Fibroblast of lung (primary cell): ENCODE measurements at regions not wholly inside any gene's neighbourhood (a gene's known extent, or its start where the extent isn't known, plus 50 kb on each side); places are given as distances from the start of the nearest gene placed in this dataset.

Source experiments
- DNase-seq, 2 donors: peaks; one replicate each; pipeline versions ENCODE4 v3.0.0 to v3.0.0-alpha.2; 2010; ENCODE audit warnings: low read depth in 2 of 2
- H2AFZ ChIP-seq: 2 replicates; pipeline ENCODE4 v1.5.1; 2012; ENCODE audit warnings: low read length, control low read depth, inconsistent platforms
- H3K27ac ChIP-seq: 2 replicates; pipeline ENCODE4 v1.5.1; 2011; ENCODE audit warnings: low read length, control low read depth; ENCODE audit not compliant: insufficient read depth
- H3K27me3 ChIP-seq: 2 replicates; pipeline ENCODE4 v1.5.1; 2011; ENCODE audit warnings: mild to moderate bottlenecking, low read length; ENCODE audit not compliant: control insufficient read depth, insufficient read depth
- H3K36me3 ChIP-seq: 2 replicates; pipeline ENCODE4 v1.5.1; 2011; ENCODE audit warnings: low read length; ENCODE audit not compliant: control insufficient read depth, insufficient read depth
- H3K4me1 ChIP-seq: 2 replicates; pipeline ENCODE4 v1.5.1; 2011; ENCODE audit warnings: low read length; ENCODE audit not compliant: control insufficient read depth, insufficient read depth; ENCODE audit errors: extremely low read depth
- H3K4me2 ChIP-seq: 2 replicates; pipeline ENCODE4 v1.5.1; 2011; ENCODE audit warnings: low read length, control low read depth; ENCODE audit not compliant: insufficient read depth; ENCODE audit errors: extremely low read depth
- H3K4me3 ChIP-seq, 4 experiments: fragments of 200-600 bp in 1 of 4; sonication (generic) in 1 of 4; replicated peaks in 1 of 4; 2 replicates each; pipeline ENCODE4 v1.5.1; 2011 to 2016; ENCODE audit warnings: low read length in 4 of 4, low read depth in 3 of 4, mild to moderate bottlenecking in 3 of 4, control low read depth in 2 of 4, inconsistent platforms in 1 of 4, mixed read lengths in 1 of 4; ENCODE audit not compliant: insufficient read depth in 1 of 4; ENCODE audit errors: control extremely low read depth in 1 of 4
- H3K79me2 ChIP-seq: 2 replicates; pipeline ENCODE4 v1.5.1; 2012; ENCODE audit warnings: mild to moderate bottlenecking, low read length, inconsistent platforms; ENCODE audit not compliant: control insufficient read depth, insufficient read depth
- H3K9ac ChIP-seq: 2 replicates; pipeline ENCODE4 v1.5.1; 2011; ENCODE audit warnings: mild to moderate bottlenecking, low read length, control low read depth; ENCODE audit not compliant: insufficient read depth
- H3K9me3 ChIP-seq: 2 replicates; pipeline ENCODE4 v1.5.1; 2012; ENCODE audit warnings: low read depth, low read length; ENCODE audit not compliant: control insufficient read depth, insufficient read depth
- H4K20me1 ChIP-seq: 2 replicates; pipeline ENCODE4 v1.5.1; 2011; ENCODE audit warnings: low read length; ENCODE audit not compliant: control insufficient read depth, insufficient read depth; ENCODE audit errors: extremely low read depth
- EZH2 ChIP-seq: IDR thresholded peaks from 2 replicates; pipeline ENCODE4 v1.5.1; 2012; ENCODE audit warnings: low read length, control low read depth, mild to moderate bottlenecking; ENCODE audit errors: missing control alignments
- TF ChIP-seq, protein P1 (sequence below), 2 donors: IDR thresholded peaks in 1 of 2; conservative IDR thresholded peaks in 1 of 2; 1 replicate in 1 of 2; 2 replicates in 1 of 2; pipeline ENCODE4 v1.5.1; 2011 to 2012; ENCODE audit warnings: low read length in 2 of 2, control low read depth in 1 of 2, inconsistent platforms in 1 of 2, low read depth in 1 of 2, mild to moderate bottlenecking in 1 of 2

DNA sequence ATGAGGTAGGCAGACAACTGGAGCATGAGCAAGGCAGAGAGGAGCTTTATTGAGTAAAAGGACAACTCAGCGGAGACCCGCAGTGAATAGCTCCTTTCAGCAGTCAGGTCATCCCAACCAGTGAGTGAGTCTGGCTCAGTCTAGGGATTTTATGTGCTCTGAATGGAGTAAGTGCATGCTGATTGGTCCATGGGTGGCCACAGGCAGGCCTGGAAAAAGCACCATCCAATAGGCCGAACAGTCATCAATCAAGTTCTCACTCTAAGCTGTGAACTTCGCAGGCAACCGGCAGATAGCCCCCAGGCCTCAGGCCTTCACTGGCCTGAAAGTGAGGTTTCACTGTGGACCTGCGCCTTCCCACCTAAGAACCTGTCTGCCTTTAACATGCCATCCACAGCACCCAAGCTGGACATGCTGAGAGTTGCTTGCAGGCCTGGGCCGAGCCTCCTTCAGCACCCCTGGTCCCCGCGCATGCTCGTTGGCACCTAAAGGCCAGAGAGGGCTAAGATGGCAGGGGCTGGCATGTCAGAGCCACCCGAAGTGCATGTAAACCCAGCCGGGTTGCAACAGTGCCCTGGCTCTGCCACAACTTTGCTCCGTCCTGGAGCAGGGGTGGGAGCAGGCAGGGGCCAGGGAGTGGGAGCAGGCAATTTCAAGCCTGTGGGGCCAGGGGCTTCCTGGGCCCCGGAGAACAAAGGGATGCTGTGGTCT, 698.7 kb downstream of the SLITRK1 start:
- Histone ChIP-seq H3K9me3 (no peaks in the 10 kb centered on the region), H3K79me2 (no peaks in the 10 kb centered on the region), H3K27ac (no peak overlapping the region), H3K4me2 (no peak overlapping the region), H3K27me3 (no peaks in the 10 kb centered on the region), H3K4me1 (no peaks in the 10 kb centered on the region), H2AFZ (no peak overlapping the region), H3K4me3 (no peak overlapping the region), H4K20me1 (no peaks in the 10 kb centered on the region), H3K36me3 (no peaks in the 10 kb centered on the region), H3K9ac (no peak overlapping the region)
- TF ChIP-seq EZH2: no peak
- TF ChIP-seq, protein P1, sequence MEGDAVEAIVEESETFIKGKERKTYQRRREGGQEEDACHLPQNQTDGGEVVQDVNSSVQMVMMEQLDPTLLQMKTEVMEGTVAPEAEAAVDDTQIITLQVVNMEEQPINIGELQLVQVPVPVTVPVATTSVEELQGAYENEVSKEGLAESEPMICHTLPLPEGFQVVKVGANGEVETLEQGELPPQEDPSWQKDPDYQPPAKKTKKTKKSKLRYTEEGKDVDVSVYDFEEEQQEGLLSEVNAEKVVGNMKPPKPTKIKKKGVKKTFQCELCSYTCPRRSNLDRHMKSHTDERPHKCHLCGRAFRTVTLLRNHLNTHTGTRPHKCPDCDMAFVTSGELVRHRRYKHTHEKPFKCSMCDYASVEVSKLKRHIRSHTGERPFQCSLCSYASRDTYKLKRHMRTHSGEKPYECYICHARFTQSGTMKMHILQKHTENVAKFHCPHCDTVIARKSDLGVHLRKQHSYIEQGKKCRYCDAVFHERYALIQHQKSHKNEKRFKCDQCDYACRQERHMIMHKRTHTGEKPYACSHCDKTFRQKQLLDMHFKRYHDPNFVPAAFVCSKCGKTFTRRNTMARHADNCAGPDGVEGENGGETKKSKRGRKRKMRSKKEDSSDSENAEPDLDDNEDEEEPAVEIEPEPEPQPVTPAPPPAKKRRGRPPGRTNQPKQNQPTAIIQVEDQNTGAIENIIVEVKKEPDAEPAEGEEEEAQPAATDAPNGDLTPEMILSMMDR (conservative IDR thresholded peaks at IDR 0.05 in 1 of 2, IDR thresholded peaks at IDR 0.05 in 1 of 2; ENCODE audit: low read depth in 1 of 2, low read length in 2 of 2): no peak
- DNase-seq: no peak

DNA sequence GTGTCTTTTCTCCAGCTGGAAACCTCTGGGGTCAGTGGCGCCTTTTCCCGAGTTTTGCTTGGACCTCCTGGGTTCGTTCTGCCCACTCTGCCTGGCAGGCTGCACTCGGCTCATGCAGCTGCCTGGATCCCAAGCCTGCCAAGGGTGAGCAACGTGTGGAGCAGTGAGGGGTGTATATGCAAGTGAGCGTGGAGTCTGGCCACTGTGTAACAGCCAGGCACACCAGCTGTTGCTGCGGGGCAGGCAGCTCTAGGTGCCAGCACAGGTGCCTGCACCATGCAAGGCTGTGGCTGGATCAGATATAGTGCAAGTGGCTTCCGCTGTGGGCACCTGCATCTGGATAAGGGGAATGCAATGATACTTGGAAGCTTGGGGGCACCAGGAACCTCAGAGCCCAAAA, 699.4 kb downstream of the SLITRK1 start:
- H3K4me2 ChIP-seq: no peak overlapping the region
- H2AFZ ChIP-seq: no peak overlapping the region
- no peaks in the 10 kb centered on the region for H3K36me3 ChIP-seq
- H3K9ac ChIP-seq: no peak overlapping the region
- no peak overlapping the region for H3K4me3 ChIP-seq
- H3K27me3 ChIP-seq: no peaks in the 10 kb centered on the region
- no peak for TF ChIP-seq EZH2
- TF ChIP-seq, protein P1 (conservative IDR thresholded peaks at IDR 0.05 in 1 of 2, IDR thresholded peaks at IDR 0.05 in 1 of 2; ENCODE audit: low read depth in 1 of 2, low read length in 2 of 2): no peak
- no peaks in the 10 kb centered on the region for H3K79me2 ChIP-seq
- DNase-seq: no peak
- H4K20me1 ChIP-seq: no peaks in the 10 kb centered on the region
- no peaks in the 10 kb centered on the region for H3K4me1 ChIP-seq
- H3K9me3 ChIP-seq: no peaks in the 10 kb centered on the region
- H3K27ac ChIP-seq: no peak overlapping the region

DNA sequence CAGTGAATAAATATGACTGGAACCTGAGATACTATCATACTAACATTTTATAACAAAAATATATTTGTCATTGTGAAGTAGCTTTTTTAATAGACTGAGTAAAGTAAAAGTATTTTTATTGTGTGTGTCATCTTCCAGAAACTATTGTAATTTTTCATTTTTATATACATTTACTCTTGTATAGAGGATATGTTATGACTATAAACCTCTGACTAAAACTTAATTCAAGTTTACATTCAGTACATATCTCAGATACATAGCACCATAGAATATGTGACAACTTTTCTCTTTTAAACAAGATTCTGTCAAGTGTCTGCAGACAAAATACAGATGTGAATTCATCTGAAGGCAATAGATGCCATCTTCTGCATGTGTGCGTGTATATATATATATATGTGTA, 704.3 kb downstream of the SLITRK1 start:
- no peak overlapping the region for H2AFZ ChIP-seq
- H3K79me2 ChIP-seq: no peaks in the 10 kb centered on the region
- H3K4me1 ChIP-seq: no peaks in the 10 kb centered on the region
- H3K36me3 ChIP-seq: no peaks in the 10 kb centered on the region
- no peaks in the 10 kb centered on the region for H4K20me1 ChIP-seq
- H3K27ac ChIP-seq: no peak overlapping the region
- no peak for DNase-seq
- no peaks in the 10 kb centered on the region for H3K27me3 ChIP-seq
- H3K4me2 ChIP-seq: no peak overlapping the region
- no peak overlapping the region for H3K4me3 ChIP-seq
- TF ChIP-seq EZH2: no peak
- TF ChIP-seq, protein P1 (conservative IDR thresholded peaks at IDR 0.05 in 1 of 2, IDR thresholded peaks at IDR 0.05 in 1 of 2; ENCODE audit: low read depth in 1 of 2, low read length in 2 of 2): no peak
- H3K9me3 ChIP-seq: no peaks in the 10 kb centered on the region
- no peak overlapping the region for H3K9ac ChIP-seq
